ENCODE measurements at regions not wholly inside any gene's neighbourhood (a gene's known extent, or its start where the extent isn't known, plus 50 kb on each side); places are given as distances from the start of the nearest gene placed in this dataset.

DNA sequence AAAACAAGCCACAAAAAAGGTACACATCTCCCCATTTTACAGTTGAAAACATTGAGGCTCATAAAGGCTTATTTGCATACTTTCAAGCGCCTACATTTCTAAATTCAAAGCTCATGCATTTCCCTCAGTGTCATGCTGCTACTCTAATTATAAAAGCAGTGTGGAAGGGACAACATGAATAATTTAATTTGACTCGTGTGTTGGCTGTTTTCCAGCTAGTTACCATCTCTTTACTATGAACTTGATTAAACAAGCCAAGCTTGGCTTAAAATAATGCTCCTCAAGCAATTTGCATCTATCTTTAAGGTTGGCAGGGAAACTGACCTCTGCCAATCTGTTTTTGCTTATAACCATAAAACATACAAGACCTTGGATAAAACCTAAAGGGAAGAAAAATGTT lies 252.5 kb upstream of the NEIL3 start:
- TF ChIP-seq, protein P1, sequence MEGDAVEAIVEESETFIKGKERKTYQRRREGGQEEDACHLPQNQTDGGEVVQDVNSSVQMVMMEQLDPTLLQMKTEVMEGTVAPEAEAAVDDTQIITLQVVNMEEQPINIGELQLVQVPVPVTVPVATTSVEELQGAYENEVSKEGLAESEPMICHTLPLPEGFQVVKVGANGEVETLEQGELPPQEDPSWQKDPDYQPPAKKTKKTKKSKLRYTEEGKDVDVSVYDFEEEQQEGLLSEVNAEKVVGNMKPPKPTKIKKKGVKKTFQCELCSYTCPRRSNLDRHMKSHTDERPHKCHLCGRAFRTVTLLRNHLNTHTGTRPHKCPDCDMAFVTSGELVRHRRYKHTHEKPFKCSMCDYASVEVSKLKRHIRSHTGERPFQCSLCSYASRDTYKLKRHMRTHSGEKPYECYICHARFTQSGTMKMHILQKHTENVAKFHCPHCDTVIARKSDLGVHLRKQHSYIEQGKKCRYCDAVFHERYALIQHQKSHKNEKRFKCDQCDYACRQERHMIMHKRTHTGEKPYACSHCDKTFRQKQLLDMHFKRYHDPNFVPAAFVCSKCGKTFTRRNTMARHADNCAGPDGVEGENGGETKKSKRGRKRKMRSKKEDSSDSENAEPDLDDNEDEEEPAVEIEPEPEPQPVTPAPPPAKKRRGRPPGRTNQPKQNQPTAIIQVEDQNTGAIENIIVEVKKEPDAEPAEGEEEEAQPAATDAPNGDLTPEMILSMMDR (IDR thresholded peaks at IDR 0.05): no peak
- TF ChIP-seq POLR2A (IDR thresholded peaks at IDR 0.05): no peak
